ENCODE measurements at regions not wholly inside any gene's neighbourhood (a gene's known extent, or its start where the extent isn't known, plus 50 kb on each side); places are given as distances from the start of the nearest gene placed in this dataset.

- no peak for TF ChIP-seq POLR2AphosphoS5 (IDR thresholded peaks at IDR 0.05)
- no peak for TF ChIP-seq CTCF (IDR thresholded peaks at IDR 0.05)
- TF ChIP-seq EP300 (IDR thresholded peaks at IDR 0.05): no peak
- no peak for TF ChIP-seq POLR2A (IDR thresholded peaks at IDR 0.05)
Observed at GRCh38 chr16:85225257-85225656, 113.0 kb upstream of the CIBAR2 start.
